IPS-NIHi7 (cell line): ENCODE measurements at regions not wholly inside any gene's neighbourhood (a gene's known extent, or its start where the extent isn't known, plus 50 kb on each side); places are given as distances from the start of the nearest gene placed in this dataset.
"Not testable (repeated sequence)": the region's sequence is repeated elsewhere in the genome, so short reads cannot be mapped to it uniquely, and the experiment has no call there.

Experiments
- DNase-seq: peaks from one replicate; pipeline ENCODE4 v3.0.0; 2012; ENCODE audit warnings: mixed read lengths; ENCODE audit errors: extremely low spot score

DNA sequence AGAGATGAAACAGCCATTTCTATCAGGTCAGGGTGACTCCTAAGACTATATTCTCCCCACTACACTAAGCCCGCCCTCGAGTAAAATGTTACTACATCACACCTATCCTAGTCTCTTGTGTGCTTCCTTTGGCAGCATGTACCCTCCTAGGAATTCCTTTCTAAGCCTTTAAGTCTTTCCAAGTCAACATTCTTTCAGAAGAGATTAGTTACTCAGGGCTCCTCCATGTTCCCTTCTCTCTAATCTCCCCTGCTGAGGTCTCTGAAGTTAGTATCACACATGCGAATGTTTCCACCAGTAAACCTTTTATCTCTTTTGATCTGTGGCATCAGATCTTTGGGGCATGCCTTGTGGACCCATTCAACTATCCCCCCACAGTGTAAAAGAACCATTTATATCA, 873.7 kb upstream of the FAT3 start:
- DNase-seq = peak; percentile 17

DNA sequence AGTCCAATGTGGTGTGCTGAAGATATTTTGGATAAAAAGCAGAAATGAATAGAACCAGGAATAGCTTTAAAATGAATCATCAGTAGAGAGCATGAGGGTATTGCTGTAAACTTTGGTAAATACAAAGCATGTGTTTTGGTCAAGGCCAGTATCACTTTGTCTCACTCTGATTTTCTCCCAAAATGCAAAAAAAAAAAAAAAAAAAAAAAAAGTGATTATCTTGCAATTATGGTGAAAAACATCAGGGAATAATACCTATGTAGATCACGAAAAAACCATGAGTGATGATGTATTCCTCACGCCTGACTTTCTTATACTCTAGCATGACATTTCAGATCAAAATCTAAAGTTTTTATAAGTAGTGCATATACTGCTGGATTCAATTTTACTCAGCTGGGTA, 897.9 kb upstream of the FAT3 start:
- no peak for DNase-seq

DNA sequence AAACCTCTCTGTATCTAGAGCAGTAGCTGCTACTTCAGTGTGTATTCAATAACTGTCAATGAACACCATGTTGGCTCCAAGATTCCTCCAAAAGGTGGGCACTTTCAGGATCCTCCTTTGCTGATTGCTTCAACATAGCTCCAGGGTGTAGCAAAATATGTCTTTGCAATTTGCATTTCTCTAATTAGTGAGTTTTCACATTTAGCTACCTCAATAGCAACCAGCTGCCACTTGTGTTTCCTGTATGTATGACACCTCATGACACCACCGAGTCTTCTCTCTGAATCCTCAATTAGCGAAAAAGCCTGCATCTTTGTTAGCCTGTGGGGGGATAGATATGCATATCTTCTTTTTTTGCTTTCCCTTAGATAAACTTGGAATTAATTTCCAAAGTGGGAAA, 898.3 kb upstream of the FAT3 start:
- no peak for DNase-seq

DNA sequence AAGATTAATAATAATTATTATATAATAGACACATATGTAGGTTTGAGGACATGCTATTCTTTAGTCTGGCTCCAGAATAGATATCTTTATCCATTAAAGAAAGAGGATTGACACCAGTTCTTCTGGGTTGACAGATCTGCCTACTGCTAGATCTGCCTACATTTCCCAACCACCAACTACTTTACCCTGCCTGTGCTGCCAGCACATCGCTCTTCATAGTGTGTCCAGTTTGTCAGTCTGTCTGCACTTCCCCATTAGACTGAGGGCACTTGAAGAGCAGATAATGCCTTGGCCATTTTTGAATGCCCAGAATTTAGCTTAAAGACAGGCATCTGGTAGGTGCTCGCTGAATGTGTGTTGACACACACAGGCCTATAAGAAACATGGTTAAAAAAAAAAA, 910.1 kb upstream of the FAT3 start:
- no peak for DNase-seq

DNA sequence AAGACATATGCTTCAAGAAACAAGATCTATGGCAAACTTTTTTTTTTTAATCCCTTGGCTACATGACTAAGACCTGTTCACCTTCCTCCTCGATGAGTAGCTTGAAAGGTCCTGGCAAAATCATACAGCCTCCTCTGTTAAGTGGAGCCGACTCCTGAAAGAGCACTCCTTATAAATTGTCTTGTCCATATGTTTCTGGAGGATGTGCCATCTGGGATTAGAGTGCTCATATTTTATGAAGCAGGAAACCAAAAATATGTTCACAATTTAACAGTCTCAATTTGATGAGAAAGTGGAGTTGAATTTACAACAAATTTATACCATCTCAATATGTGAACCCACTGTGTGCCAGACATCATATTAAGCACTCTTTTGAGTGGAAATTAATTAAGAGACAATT, 912.1 kb upstream of the FAT3 start:
- DNase-seq = no peak

DNA sequence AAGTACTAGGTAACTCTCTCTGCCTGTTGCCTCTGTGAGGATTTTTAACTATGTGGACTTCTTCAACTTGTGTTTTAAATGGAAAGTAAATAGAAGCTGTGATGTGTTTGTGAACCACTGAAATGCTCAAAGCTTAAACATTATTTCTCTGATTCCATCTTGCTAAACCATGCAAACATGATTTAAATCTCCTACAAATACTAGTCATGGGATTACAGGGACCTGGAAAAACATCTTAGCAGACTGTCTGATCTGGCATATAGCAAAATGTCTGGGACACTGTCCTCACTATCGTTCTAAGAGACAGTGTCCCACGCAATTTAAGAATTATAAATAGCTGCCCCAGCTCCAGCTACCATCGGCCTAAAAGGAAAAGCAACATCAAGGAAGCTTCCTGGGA, 914.5 kb upstream of the FAT3 start:
- no peak for DNase-seq

DNA sequence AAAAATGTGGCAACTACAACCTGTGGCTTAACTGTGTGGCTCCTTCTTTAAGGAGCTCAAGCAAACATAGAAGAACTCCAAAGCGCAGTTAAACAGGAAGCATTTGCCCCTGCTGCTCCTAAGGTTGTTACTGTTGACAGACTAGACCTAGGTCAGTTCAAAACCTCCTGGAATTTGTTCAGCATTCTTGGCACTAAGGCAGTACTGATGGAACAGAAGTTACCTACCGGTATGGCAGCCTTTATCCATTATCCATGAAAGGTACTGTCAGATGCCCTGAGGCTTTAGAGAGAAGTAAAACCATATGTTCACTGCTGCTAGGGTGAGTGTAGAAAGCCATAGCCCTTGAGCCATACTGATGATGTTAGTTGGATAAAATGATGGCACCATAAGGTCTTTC, 916.5 kb upstream of the FAT3 start:
- no peak for DNase-seq

DNA sequence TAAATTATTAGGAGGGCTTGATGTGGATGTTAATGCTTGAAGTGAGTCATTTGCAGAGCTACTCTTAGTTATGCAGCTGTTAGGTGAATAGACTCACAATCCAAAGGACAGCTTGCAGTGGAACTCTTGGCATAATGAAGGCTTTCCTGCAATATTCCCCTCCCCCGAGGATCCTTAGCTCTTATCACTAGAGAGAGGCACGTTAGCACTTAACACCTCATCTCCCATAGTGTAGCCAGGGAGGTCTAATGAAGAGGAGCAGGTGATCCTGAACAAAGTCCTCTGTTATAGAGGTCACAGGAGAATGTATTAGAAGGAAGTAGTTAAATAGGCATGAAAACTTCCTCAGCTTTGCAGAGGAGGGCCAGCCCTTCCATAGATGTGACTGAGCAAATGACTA, 919.2 kb upstream of the FAT3 start:
- no peak for DNase-seq

DNA sequence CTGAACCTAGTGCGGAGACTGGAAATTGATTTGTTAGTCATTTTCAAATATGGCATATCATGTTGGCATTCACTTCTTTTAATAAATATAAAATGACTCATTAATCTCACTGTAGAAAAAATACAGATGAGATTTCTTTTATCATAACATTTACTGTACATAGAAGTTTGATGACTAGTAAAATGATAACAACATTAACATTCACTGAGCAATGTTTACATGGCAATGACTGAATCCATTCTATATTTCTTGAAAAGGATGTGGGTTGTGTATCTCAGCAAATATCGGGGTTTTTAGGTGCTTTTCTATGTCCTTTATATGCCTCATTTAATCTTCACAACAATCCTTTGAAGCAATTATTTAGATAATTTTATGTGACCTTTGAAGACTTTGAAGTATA, 920.9 kb upstream of the FAT3 start:
- no peak for DNase-seq

DNA sequence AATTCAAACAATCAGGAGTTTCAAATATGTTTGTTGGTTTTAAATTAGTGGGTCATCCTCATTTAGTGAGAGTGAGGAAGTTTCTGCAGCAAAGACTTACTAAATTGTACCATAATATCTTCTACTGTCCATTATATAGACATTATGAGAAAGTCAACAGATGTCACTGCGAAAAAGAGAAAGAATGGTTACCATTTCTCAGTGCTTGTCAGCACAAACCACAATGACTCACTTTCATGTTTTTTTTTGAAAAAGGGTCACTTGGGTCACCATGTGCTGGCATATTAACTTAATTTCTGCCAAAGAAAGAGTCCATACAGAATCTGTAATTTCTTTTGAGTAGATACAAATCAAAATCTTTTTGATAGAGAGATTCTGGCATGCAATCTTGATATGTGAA, 924.6 kb upstream of the FAT3 start:
- DNase-seq = no peak

DNA sequence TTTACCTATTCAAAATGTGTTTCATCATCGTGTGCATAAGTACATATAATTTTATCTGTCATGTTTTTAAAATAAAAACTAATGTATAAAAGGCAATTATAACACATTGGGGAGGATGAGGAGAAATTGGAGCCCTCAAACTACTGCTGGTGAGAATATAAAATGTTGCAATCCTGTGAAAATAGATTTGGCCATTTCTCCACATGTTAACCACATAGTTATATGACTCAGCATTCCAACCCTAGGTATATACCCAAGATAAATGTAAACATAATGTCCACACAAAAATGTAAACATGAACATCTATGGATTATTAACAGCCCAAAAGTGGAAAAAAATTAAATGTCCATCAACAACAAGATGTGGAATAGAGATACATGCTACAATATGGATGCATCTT, 928.0 kb upstream of the FAT3 start:
- no peak for DNase-seq

DNA sequence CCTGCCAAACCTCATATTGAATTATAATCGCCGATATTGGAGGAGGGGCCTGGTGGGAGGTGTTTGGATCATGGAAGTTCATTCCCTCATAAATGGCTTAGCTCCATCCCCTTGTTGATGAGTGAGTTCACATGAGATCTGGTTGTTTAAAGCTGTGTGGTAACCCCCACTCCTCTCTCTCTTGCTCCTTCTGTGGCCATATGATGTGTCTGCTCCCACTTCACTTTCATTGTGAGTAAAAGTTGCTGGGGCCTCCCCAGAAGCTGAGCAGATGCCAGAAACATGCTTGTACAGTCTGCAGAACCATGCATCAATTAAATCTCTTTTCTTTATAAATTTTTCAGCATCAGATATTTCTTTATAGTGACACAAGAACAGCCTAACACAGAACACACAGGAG, 929.0 kb upstream of the FAT3 start:
- no peak for DNase-seq

DNA sequence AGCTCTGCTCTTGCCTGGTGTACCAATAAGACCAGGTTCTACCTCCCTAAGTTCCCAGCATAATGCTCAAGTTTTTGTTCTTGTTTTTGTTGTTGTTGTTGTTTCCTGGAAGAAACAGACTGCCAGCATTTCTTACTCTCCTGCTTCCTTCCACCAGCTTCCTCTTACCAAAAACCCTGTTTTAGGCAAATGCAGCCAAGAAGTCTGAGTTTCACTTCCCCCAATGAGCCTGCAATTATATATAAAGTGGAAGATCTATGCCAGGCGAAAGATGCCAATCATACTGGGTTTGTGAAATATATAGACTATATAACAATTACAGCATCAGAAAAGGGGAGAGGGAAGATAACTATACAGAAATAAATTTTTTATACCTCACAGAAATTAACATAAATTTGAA, 931.5 kb upstream of the FAT3 start:
- DNase-seq = no peak

DNA sequence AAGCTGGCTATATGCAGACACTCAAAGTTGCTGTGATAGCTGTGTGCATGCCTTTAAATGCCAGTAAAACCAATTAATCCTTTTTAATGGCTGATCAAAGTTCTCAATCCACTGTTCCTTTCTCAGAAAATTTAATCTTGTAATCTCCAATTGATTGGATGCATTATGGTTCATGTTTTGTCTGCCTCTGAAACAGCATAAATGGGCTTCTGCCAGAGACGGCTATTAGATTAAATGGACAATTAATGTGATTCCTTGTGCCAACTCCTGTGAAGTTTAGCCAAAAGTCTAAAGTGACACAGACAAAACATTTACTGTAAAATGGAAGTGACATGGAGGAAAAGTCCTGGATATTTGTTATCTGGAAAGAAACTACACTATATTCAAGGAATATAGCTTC, 952.5 kb upstream of the FAT3 start:
- no peak for DNase-seq

DNA sequence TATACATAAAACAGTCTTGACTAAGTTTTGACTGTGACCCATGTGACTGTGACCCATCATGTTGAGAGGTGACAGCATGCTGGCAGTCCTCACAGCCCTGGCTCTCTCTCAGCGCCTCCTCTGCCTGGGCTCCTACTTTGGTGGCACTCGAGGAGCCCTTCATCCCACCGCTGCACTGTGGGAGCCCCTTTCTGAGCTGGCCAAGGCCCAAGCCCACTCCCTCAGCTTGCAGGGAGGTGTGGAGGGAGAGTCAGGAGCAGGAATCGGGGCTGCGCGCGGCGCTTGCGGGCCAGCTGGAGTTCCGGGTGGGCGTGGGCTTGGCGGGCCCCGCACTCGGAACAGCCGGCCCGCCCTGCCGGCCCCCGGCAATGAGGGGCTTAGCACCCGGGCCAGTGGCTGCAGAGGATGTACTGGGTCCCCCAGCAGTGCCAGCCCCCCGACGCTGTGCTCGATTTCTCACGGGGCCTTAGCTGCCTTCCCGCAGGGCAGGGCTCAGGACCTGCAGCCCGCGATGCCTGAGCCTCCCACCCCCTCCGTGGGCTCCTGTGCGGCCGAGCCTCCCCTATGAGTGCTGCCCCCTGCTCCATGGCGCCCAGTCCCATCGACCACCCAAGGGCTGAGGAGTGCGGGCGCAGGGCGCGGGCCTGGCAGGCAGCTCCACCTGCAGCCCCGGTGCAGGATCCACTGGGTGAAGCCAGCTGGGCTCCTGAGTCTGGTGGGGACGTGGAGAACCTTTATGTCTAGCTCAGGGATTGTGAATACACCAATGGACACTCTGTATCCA, 955.9 kb upstream of the FAT3 start:
- not testable (repeated sequence) for DNase-seq

DNA sequence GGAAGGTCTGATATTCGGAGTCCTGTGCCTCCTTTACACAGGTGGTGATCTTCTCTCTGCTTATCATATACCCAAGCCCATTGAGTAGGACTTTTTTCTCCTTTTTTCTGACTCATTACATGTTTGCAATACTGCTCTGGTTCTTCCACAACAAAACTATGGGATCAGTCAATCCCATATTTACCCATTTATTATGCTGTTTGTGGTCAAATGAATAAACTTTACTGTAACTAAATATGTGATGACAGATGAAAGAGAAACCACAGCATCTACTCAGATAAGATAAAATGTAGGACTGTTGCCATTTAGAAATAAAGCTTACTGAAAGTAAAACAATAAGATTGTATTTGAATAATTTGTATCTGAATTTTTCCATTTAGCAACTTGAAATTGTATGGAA, 958.7 kb upstream of the FAT3 start:
- DNase-seq = no peak

DNA sequence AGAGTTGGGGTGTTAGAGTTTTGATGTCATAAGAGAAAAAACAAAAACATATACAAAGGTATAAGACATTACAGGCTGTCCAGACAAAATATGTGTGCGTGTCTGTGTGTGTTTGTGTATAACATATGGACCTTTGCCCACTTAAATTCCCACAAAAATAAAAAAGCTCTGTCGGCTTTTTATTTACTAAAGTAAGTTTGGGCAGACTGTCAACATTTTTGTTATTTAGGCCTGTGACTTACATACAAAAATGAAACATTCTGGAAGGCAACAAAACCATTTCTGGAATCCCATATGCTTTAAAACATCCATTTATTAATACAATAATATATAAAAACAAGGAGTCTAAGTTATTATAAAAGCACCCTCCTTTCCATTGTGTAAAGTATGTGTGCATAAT, 960.1 kb upstream of the FAT3 start:
- DNase-seq = no peak

DNA sequence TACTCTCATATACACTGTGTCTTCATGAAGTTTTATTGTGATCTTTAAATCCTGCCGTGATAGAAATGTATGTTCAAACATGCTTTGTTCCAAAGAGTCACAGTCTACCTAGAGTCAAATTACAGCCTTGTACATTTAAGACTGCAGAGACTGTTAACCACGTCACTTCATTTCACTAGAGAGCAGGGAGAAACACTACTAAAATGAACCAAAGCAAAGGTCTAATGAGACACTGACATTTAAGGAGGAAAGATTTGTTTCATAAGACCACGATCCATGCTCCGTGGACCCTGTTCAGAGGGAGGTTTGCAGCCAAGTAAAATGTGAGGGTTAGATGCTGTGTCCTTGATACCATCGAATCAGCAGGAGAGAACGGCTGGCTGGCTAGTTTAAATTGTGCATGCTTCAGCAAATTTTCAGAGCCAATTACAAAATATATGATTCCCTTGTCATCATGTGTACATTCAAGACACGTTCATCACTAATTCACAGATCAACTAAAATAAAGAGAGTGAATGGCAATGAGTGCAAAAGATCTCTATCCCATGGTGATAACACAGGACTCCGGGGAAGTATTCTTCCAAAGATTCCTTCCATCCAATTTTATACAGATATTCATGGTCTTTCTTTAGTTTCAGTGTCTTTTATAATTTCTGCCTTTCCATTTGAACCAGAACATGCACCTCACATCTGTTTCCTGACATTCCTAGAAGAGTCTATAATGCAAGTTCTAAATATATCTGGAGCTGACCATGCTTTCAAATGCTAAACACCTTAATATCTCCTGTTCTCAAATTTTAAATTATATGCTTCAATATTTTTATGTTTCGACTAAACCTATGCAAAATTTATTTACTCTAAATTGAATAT, 960.9 kb upstream of the FAT3 start:
- no peak for DNase-seq

DNA sequence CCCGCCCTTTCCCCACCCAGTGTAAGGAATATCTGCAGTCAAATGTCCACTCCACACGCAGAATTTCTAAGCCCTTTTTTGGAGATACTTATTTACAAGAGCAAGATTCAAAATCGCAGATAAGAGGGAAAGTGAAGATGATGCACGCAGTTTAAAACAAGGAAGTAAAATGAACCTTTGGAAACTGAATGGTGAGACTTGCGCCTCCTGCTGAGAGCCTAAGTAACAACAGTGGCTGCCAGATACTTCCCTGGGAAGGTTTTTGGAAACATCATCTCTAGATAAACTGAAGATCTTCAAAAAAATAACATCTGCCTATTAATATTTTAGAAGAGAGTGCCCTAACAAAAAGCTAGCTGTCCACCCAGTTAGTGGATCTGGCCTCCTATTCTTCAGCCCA, 963.1 kb upstream of the FAT3 start:
- peak; percentile 20 for DNase-seq

DNA sequence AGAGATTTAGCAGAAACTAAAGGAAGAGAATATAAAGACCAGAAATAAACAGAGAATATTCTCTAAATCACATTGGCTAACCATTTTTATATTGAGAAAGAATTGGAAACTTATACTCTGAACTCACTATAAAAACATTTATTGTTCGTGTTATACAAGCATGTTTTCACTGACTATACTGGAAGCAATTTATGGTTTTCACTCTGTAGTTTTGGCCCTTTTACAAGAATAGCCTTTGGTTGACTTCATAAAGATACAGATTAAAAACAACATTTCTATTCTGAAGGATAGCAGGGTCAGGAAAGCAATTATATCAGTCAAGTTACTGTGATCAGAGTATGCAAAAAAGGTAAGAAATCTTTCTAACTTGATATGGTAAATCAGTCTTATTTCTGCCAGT, 965.7 kb upstream of the FAT3 start:
- DNase-seq = no peak

DNA sequence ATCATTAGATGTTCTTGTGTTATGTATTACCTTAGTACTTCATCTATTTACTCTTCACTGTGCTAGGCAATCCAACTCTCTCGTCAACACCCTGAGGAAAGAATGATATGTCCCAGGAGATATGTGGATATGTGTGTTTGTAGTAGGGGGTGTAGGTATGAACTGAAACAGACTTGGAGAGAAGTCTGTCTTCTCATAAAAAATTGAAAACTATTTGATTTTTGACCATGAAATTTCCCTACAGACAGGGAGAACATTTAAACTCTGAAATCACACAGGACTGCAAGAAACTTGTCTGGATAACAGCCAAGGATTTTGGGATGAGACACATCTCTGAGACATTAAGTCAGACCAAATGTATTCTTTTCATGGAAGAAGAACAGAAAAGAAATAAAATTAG, 967.0 kb upstream of the FAT3 start:
- DNase-seq = no peak

DNA sequence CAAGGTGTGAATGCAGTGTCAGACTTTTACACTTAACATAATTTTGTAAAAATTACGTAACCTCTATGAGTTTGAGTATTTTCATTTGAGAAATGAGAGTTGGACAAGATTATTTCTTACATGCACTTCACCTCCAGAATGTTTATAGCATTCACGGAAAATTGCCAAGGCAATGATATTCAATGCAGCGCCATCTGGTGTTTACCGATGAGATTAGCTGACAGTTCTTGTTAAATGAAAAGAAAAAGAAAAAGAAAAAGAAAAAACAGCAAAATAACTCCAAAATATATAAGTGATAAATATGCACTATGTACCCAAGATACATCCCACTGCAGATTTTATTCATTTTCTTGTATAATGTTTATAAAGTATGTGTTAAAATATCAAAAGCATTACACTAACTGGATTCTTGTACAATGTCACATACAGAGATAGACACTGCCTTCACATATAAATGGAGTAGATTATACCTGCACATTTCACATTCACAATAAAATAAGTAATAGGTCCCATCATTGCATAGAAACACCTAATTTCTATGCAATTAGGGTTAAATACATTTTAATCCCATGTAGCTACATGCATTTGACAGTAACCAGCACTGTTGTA, 976.3 kb upstream of the FAT3 start:
- no peak for DNase-seq
